COR-L47 (cell line): ENCODE measurements at regions not wholly inside any gene's neighbourhood (a gene's known extent, or its start where the extent isn't known, plus 50 kb on each side); places are given as distances from the start of the nearest gene placed in this dataset.
A peak's percentile ranks its signal among the peaks of the same experiment; 100 is the strongest.
"Not testable (repeated sequence)": the region's sequence is repeated elsewhere in the genome, so short reads cannot be mapped to it uniquely, and the experiment has no call there.

Experiments used
- DNase-seq: peaks from one replicate; lab custom pipeline; 2025; lab: John Stamatoyannopoulos, UW

DNA sequence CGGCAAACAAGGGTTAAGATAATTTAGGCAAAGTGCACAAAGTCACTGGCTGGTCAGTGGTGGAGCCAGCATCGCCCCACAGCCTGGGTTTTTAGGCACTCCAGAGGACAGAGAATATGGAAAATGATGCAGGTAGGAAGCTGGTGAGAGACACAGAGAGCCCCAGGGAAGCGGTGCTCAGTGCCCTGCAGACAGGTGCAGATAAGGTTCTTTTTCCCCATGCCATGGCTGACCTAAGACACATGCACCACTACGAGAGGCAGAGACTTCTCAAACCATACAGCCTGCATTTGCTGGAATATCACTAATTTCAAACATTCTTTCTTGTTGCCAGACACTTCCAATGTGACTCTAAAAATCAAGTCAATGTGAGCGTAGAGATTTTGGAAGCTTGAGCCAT lies 205.7 kb upstream of the APCDD1 start:
- DNase-seq, result no peak

DNA sequence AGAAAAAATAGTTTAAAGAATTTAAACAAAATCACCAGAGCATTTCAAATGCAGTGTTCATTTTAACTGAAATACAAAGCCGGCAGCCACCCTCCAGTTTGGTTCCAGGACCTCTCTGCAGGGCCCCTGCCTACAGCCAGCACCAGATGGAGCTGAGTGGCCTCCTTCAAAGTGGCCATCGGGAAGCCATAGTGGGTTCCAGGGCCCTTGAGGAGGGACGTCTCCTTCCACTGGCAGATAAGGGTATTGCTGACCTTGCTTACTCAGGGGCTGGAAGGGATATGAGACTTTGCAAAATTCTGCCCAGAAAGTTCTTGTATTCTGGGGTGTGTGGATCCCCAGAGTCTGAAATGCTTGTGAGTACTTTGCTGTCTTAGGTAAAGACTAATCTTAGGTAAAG lies 205.2 kb upstream of the APCDD1 start:
- DNase-seq, result no peak

DNA sequence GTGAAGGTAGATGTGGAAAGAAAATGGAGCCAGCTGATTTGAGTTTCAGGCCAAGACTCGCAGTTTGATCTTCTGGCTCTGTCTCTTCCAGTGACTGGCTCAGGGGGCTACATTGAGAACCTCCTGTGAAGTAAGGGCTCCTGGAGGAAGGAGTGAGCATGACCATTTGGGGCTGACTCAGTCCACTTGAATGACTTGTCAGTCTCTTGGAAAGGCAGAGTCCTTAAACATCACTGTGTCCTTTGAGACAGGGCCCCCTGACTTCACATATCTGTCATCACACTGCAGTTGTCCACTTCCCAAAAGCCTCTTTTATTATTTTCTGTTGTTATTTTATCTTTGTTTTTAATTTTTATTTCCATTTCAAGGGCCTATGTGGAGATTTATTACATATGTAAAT lies 204.6 kb upstream of the APCDD1 start:
- DNase-seq, result no peak

DNA sequence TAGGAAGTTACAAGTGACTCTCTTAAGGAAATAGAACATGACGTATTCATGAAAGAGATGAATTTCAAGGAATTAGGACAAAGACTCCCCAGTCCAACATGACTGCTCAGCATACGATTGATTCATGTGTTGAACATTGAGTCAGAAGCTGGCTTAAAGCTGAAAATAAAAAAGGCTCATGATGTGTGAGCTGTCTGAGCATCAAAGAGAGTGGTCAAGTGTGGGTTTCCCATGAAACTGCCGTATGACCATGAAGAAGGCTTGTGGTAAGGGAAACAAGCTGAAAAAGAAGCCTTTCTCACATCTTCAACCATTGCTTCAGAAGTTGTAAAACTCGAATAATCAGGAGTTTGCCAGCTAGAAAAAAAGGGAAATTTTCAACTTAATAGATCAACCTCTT lies 201.9 kb upstream of the APCDD1 start:
- DNase-seq, result no peak

DNA sequence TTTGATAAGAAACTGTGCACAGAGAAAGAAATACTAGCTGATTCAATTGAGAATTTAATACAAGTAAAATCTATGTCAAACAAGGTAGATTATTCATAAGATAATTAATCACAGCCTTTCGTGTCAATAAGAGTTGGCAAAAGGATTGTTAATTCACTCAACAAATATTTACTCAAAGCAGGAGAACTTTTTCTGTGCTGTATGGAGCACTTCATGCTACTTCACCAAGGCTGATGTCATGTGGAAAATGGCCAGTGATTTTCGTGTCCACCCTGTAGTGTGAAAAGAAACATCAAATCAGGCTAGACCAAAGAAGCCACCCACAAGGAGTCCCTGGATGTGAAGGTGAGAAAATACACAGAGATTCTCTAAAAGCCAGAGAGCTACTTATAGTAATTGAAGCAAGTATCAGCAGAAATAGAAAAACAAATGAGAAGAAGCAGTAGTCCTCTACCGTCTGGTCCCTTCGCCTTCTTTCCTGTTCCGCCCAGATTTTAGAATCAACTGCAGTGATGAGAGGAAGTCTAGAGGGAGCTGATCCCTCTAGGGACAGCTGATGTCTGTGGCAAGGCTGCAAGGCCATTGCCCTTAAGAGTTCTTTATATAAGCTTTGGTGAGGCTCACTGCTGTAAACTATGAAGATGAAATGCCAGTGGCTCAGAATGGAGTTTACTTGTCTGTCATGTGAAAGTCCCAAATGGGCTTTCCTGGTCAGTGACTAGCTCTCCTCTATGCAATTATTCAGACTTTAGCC lies 201.3 kb upstream of the APCDD1 start:
- DNase-seq, result no peak

DNA sequence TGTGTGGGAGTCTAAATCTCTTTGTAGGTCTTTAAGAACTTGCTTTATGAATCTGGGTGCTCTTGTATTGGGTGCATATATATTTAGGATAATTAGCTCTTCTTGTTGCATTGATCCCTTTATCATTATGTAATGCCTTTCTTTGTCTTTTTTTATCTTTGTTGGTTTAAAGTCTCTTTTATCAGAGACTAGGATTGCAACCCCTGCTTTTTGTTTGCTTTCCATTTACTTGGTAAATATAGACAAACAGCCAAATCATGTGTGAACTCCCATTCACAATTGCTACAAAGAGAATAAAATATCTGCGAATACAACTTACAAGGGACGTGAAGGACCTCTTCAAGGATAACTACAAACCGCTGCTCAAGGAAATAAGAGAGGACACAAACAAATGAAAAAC lies 198.2 kb upstream of the APCDD1 start:
- not testable (repeated sequence) for DNase-seq

DNA sequence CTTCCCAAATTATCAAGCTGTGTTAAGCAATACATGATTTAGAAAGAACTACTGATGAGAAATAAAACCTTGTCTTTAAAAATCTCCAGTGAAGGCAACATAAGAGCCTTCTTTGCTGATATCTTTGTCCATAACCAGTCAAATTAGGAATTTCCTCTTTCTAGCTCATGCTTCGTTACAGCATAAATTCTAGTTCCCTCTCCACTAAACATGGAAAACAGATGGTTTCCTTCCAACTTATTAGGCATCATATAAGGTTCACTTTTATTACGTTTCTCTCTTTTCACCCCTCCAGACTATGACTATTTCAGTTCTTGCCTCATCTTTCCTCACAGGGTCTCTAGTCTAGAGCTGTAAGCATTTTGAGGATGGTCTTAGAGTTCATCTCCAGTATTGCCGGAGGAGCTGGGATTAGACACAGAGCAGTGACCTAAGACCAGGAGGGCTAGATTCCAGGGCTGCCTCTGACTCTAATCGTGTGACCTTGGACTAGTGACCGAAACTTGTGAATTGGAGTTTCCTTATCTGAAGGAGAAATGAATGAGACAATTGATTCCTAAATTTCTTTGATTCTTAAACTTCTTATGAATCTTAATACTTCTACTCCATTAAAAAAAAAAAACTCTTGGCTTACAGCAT lies 195.5 kb upstream of the APCDD1 start:
- DNase-seq, result no peak

DNA sequence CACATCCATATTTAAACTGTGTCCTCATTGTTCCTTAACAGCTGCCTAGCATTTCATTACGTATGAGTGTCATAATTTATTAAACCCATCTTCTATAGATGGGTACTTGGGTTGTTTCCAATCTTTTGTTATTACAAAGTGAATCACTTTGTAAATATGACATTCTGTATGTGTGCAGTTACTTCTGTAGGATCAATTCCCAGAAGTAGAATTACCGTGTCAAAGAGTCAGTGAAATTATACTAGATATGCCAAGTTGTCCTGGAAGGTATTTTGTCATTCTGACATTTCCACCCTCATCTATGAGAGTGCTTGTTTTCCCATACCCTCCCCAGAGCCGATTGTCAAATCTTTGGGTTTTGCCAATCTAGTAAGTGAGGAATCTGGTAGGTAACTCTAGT lies 194.5 kb upstream of the APCDD1 start:
- peak; percentile 30 for DNase-seq

DNA sequence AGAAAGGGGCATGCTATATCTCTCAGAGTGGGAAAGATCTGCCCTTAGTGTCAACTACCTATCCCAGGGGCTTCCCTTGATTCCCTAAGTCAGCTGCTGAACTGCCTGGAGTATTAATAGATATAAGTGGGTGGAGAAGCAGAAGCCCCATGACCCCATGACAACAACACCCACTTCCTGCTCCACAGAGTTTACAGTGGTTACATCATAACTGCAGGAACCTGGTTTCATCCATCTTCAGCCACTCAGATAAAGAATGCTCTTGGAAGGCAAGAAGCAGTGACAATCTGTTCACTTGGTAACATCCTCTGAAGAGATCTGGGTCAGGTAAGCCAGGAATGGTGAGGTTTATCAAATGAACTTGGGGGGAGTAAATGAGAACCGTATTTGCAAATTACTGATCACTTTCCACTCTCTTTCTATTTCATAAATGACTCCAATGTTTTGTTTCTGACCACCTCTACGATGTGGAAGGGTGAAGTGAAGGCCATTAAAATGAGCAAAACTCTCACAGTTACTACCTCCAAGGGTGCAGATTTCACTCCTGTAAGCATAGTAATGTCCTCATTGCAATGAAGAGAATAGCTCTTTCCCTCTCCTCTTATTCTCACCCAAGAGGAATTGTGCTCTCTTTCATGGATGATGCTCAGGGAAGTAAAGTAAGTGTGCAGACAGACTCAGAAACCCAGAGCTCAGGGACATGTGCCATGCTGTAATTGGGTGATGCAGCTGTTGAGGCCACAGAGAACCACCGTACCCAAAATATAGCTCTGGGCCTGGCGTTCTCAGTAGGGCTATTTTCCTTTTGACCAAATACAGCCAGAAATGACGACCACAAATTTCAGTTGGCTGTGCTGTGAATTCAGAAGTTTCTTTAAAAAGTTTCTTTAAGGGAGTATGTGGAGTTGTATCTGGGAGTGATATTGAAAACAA lies 192.8 kb upstream of the APCDD1 start:
- no peak for DNase-seq

DNA sequence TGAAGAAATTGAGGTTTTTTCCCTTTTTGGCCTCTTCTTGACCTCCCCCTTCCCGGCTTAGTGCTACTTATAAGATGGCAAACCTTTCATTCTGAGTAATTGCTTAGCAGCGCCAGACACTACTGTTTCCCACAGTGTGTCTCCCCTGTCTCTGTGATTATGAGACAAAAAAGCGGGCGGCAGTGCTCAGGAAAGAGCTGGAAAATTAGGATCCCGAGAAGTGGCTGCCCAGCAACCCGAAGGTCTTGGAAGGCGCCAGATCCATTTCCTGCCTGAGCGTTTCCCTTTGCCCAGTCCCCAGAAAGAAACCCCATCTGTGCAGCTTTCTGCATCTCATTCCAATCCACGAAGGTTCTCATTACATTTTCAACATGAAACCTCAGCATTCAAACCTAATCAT lies 191.9 kb upstream of the APCDD1 start:
- DNase-seq, result no peak

DNA sequence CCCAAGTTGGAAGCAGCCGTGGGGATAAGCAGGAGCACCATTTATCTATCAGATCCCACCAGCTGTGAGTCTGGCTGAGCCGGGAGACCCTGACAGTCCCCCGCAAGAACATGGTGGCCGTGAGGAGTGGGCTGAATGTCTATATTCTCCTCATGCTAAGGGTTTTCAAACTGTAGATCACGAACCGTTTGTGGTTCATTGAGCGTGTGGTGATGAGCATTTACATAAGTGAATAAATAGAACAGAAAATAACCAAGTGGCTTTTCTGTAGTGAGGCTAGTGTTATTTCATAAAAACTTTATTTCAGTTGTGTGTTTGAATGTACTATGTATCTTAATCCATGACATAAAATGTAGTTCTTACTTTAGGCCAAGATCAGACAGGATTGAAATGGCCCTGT lies 190.2 kb upstream of the APCDD1 start:
- DNase-seq, result no peak

DNA sequence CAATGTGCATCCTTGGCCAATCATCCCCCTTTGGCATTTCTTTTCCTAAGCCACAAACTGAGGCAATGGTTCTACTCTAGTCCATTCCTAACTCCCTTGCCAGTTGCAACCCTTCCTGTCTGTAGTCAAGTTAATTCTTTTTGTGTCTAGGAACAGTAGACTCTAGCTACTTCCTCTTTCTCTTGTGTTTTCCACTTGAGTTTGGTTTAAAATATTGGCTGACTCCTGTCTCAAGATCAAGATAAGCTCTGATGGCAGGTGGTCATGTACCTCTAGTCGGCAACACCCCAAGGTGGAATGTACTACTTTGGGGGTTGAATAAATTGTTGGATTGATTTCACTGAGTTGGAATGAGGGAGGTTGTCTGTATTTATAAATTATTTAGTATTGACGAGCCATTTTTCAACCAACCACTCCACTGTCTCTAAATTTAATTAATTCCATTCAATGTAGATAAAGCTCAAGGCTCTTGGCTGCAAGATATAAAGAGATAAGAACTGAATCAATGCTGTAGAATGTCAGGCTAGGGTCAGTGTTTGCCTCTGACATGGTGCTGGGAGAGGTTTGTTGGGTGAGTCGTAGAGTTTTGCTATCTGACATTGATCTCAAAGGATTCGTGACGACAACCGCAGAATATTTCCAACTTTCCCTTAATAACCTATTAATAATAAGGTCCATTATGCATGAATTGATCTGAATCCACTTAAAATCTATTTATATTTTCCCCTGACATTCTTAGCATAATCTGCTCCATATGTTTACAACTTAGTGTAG lies 188.7 kb upstream of the APCDD1 start:
- no peak for DNase-seq

DNA sequence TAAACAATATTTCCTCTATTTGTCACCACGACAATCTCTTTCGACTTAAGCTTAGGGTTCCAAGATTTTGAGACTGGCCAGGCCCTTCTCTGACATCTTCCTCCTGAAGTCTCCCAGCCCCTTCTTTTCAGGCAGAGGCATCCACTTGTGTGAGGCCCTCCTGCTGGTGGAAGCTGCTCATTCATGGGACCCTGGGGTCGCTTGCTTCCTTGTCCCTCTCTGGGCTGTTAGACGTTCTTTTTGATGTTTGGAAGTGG lies 188.2 kb upstream of the APCDD1 start:
- no peak for DNase-seq

DNA sequence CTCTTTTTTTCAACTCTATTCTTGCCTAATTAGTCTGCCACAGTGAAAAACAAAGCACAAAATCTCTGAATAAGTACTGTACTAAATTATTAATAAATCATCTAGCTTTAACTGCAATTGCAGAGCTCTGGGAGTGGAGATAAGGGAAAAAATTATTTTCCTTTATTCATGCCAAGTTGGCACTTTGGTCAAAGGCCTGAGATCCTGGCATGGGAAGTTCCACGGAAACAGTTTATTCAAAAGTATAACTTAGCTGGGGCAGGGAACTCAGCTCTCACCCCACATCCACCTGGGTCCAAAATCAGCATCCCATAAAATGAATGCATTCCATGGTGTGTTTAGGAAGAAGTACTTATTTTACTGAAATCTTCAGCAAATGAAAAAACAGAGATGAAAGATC lies 185.2 kb upstream of the APCDD1 start:
- no peak for DNase-seq

DNA sequence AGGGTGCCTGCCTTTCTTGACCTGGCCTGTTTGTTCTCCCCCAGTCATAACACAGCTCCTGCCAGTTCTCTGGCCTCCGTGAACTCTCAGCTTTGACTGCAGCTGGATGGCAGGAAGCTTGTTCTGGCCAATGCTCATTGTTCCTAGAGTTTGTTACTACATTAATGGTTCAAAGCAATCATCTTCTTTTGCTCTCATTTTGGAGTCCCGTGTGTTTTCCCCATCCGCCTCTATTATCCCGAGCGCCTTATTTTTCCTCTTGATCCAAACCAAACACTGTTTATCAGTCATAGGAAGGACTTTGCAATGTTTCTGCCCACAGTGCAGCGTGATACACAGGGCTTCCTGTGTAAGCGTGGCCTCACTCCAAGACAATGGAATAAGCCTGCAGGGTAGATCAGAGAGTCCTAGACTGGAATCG lies 184.3 kb upstream of the APCDD1 start:
- peak; percentile 12 for DNase-seq

DNA sequence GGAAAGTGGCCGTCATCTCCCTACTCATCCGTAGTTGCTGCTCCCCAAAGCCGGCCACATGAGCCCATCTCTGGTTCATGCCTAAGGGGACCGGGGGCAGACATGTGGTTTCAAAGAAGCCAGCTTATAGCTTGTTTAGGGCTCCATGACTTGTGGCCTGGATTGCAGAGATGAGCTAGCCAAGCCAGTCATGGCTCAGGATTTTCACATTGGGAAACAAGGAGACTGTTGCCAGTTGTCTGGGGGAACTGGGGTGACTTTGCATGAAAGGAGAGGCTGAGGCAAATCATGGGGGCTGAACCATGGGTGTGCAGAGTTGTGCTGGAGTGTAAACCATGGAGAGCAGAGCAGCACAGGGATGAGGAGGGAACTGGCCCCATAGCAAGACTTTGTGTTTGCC lies 183.0 kb upstream of the APCDD1 start:
- no peak for DNase-seq

DNA sequence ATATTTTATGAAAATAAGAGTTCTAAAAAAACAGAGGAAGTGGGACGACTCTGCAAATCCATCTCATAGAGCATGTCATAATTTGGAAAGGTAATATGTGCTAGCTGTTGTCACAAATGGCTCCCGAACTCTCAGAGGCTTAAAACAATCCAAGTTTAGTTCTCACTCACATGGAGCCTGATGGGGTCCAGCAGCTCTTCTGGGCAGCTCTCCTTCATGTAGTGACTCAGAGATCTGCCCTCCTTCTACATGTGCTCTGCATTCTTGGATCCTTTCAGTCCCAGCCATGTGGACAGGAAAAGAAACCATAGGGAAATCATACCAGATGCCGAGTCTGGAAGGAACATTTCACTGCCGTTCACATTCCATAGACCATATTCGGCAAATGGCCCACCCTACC lies 180.1 kb upstream of the APCDD1 start:
- no peak for DNase-seq

DNA sequence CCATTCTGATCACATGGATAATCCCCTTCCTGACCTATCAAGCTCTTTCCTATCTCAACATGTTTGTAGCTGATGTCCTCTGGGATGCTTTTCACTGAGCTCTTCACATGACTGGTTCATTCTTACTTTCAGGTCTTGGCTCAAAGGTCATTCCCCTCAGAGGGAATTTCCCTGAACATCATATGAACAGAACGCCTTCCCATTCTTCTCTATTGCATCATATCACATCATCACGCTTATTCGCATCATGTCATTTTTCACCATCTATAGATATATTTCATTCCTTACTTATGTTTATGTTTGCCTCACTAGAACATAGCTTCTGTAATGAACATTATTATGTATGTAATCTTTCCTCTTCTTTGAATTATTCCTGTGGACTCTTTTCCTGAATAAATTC lies 178.9 kb upstream of the APCDD1 start:
- no peak for DNase-seq

DNA sequence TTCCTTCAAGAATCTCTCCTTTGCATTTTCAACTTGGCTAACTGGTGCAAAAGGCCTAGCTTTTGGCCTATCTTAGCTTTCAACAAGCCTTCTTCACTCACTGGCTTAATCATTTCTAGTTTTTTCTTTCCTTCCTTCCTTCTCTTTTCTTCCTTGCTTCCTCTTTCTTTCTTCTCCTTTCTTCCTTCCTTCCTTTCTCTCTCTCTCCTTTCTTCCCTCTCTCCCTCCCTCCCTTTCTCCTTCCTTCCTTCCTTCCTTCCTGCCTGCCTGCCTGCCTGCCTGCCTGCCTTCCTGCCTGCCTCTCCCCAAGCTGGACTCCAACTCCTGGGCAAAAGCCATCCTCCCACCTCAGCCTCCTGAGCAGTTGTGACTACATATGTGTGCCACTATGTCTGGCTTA lies 176.2 kb upstream of the APCDD1 start:
- no peak for DNase-seq

DNA sequence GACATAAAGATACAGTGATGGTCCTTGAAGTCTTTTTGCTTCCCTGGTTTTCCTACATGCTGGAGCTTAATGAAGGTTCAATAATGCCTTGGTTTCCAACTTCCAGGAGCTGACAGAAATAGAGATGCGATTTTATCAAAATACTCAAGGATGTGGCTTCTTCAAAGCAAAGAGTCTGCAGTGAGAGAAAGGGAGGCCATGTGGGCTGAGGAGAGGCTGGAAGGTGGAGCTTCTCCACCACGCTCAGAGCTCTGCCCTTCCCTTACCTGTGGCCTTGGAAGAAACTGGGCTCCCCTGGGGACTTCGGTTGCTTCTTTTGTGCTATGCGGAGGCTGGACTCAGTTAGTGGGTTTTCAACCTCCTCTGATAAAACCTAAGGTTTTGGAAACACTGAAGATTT lies 175.0 kb upstream of the APCDD1 start:
- DNase-seq, result no peak

DNA sequence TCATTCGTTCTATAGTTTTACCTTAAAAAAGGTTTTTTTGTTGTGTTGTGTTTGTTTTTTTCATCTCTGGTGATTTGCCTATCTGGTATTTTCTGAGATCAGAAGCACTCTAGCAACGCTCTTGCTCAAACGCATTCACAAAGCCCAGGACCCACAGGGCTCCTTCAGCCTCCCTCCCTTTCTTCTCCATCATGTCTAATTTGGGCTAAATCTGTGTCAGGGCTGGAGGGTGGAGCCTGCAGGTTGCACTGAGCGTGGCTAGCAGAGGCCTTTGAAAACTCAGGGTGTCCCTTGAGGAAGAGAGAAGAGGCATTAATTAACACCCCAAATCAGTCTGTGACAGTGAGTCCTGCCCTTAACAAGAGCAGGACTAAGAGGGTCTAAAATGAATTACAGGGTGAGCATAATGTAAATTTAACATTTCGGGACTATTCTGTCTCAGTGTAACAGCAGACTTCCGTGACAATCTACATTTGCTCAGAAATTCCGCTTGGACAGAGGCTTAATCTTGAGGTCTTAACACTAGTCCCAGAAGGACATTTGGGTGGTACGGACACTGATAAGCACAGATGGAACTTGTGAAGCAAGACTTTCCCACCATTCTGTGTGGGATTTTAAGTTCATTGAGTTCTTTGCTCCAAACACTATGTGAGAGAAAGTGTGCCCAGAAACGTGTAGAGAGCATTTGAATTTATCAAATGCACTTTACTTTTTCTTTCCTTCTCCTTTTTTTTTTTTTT lies 174.4 kb upstream of the APCDD1 start:
- no peak for DNase-seq
